NCI-H526 treated with DMSO at 0.1 percent for 48 hours (cell line): ENCODE measurements at regions not wholly inside any gene's neighbourhood (a gene's known extent, or its start where the extent isn't known, plus 50 kb on each side); places are given as distances from the start of the nearest gene placed in this dataset.
A peak's percentile ranks its signal among the peaks of the same experiment; 100 is the strongest.

ENCODE experiments used
- DNase-seq: peaks from one replicate; lab custom pipeline; 2025; lab: John Stamatoyannopoulos, UW

GRCh38 chr1:30638086-30638485 lies 85.3 kb downstream of the MATN1 start:
- DNase-seq = no peak

GRCh38 chr1:30637183-30637980 lies 86.0 kb downstream of the MATN1 start:
- no peak for DNase-seq

- DNase-seq = no peak
Measured at GRCh38 chr1:30636621-30637020, 86.8 kb downstream of the MATN1 start.

- DNase-seq = peak; percentile 20
Measured at GRCh38 chr1:30635391-30635975, 87.9 kb downstream of the MATN1 start.

- DNase-seq = no peak
Measured at GRCh38 chr1:30634507-30634906, 88.9 kb downstream of the MATN1 start.

GRCh38 chr1:30633294-30633693 lies 90.1 kb downstream of the MATN1 start:
- DNase-seq = no peak

- DNase-seq = no peak
Measured at GRCh38 chr1:30632481-30632880, 90.9 kb downstream of the MATN1 start.

GRCh38 chr1:30631700-30632099 lies 91.7 kb downstream of the MATN1 start:
- DNase-seq = no peak

GRCh38 chr1:30629501-30629900 lies 93.9 kb downstream of the MATN1 start:
- no peak for DNase-seq

- no peak for DNase-seq
Measured at GRCh38 chr1:30627994-30628393, 95.4 kb downstream of the MATN1 start.

GRCh38 chr1:30627206-30627605 lies 96.2 kb downstream of the MATN1 start:
- no peak for DNase-seq

- no peak for DNase-seq
Measured at GRCh38 chr1:30623431-30623830, 100.0 kb downstream of the MATN1 start.

- DNase-seq = no peak
Measured at GRCh38 chr1:30619619-30620018, 103.8 kb downstream of the MATN1 start.

- no peak for DNase-seq
Measured at GRCh38 chr1:30618335-30618747, 105.0 kb downstream of the MATN1 start.

- no peak for DNase-seq
Measured at GRCh38 chr1:30616759-30617158, 106.6 kb downstream of the MATN1 start.

- DNase-seq = no peak
Measured at GRCh38 chr1:30615816-30616590, 107.4 kb downstream of the MATN1 start.

GRCh38 chr1:30615076-30615795 lies 108.1 kb downstream of the MATN1 start:
- no peak for DNase-seq

GRCh38 chr1:30613188-30613587 lies 110.2 kb downstream of the MATN1 start:
- no peak for DNase-seq

GRCh38 chr1:30612536-30613065 lies 110.8 kb downstream of the MATN1 start:
- no peak for DNase-seq

- DNase-seq = no peak
Measured at GRCh38 chr1:30611741-30612309, 111.6 kb downstream of the MATN1 start.

GRCh38 chr1:30610917-30611316 lies 112.5 kb downstream of the MATN1 start:
- DNase-seq = no peak

GRCh38 chr1:30609999-30610345 lies 113.4 kb downstream of the MATN1 start:
- no peak for DNase-seq
